Upper lobe of left lung (tissue), 4 donors: ENCODE measurements at regions not wholly inside any gene's neighbourhood (a gene's known extent, or its start where the extent isn't known, plus 50 kb on each side); places are given as distances from the start of the nearest gene placed in this dataset.

Source experiments
- POLR2A ChIP-seq, 4 donors: fragments of 450-650 bp; IDR thresholded peaks; one replicate each; pipeline ENCODE4 v1.5.1; 2016 to 2017; ENCODE audit warnings: antibody characterized with exemption in 4 of 4, mild to moderate bottlenecking in 2 of 4
- POLR2AphosphoS5 ChIP-seq, 2 donors: sonication (generic); formaldehyde crosslinking; IDR thresholded peaks; one replicate each; pipeline ENCODE4 v1.5.1; 2017; ENCODE audit warnings: antibody characterized with exemption in 2 of 2
- TF ChIP-seq, protein P1 (sequence below), 6 experiments: fragments of 450-650 bp in 4 of 6; fragments of 200-600 bp in 2 of 6; sonication (generic) in 2 of 6; IDR thresholded peaks; one replicate each; pipeline ENCODE4 v1.5.1; 2016 to 2019; ENCODE audit warnings: antibody characterized with exemption in 6 of 6

DNA sequence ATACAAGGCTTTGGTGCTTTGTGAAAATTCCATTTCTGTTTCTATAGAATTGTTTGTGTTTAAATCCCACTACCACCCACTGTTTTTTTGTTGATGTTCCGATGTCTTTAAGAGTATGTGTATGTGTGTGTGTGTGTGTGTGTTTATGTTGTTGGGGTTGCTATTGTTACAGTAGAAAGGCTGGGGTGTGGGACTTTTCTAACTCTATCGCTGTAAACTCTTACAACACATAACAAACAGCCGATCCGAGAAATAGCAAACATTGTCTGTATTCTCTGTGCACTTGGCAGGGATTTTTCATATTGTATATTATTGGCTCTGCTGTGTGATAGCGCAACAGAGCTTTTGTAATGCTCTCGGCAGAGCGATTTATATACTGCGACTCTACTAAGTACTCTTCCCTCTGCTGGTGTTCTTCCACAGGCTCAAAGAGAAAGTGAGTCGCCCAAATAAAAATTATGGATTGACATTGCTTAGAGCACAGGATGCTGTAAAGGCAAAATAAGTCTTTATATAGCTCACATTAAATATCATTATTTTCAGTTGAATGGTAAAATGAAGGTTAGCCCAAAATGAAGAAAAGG lies 492.2 kb upstream of the ARRDC3 start:
- TF ChIP-seq, protein P1, sequence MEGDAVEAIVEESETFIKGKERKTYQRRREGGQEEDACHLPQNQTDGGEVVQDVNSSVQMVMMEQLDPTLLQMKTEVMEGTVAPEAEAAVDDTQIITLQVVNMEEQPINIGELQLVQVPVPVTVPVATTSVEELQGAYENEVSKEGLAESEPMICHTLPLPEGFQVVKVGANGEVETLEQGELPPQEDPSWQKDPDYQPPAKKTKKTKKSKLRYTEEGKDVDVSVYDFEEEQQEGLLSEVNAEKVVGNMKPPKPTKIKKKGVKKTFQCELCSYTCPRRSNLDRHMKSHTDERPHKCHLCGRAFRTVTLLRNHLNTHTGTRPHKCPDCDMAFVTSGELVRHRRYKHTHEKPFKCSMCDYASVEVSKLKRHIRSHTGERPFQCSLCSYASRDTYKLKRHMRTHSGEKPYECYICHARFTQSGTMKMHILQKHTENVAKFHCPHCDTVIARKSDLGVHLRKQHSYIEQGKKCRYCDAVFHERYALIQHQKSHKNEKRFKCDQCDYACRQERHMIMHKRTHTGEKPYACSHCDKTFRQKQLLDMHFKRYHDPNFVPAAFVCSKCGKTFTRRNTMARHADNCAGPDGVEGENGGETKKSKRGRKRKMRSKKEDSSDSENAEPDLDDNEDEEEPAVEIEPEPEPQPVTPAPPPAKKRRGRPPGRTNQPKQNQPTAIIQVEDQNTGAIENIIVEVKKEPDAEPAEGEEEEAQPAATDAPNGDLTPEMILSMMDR (IDR thresholded peaks at IDR 0.05): no peak
- no peak for TF ChIP-seq POLR2A (IDR thresholded peaks at IDR 0.05)
- no peak for TF ChIP-seq POLR2AphosphoS5 (IDR thresholded peaks at IDR 0.05)
